ENCODE measurements at regions not wholly inside any gene's neighbourhood (a gene's known extent, or its start where the extent isn't known, plus 50 kb on each side); places are given as distances from the start of the nearest gene placed in this dataset.

DNA sequence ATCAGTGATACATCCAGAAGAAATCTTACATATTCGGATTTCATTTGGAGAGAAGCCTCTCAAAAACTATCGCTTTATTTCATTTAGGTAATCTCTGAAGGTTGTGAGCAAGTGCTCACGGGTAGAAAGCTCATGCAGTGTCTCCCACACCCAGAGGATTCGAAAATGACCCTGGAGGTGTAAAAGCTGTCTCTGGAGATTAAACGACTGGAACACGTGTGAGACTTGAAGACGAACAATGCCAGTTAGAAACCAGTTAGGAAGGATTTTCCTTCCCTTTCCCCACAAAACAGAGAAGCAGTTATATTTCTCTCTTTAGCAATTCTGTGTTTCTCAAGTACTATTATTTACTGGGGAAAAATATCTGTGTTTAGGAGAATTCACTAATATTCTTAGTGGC lies 92.5 kb upstream of the CD55 start:
- H3K4me3 ChIP-seq (ENCODE audit: low read length) = no peak overlapping the region
- no peak for DNase-seq (ENCODE audit: low read depth)
- TF ChIP-seq CTCF (IDR thresholded peaks at IDR 0.05; ENCODE audit: insufficient read depth, low read depth, low read length, missing control alignments) = no peak

DNA sequence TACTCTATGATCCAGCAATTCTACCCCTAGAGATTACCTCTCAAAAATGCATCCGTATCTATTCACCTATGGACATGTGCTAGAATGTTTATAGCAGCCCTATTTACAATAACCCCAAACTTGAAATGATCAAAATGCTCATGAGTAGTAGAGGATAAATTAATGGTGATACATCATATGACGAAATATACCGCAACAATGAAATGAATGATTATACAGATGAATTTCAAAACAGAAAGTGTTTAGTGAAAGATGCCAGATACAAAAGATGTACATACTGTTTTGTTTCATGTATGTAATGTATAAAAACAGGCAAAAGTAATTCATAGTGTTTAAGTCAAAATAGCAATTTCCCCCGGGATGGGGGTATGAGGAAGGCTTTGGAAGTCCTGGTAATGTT lies 91.0 kb upstream of the CD55 start:
- H3K4me3 ChIP-seq (ENCODE audit: low read length) = no peak overlapping the region
- no peak for TF ChIP-seq CTCF (IDR thresholded peaks at IDR 0.05; ENCODE audit: insufficient read depth, low read depth, low read length, missing control alignments)
- DNase-seq (ENCODE audit: low read depth) = no peak

DNA sequence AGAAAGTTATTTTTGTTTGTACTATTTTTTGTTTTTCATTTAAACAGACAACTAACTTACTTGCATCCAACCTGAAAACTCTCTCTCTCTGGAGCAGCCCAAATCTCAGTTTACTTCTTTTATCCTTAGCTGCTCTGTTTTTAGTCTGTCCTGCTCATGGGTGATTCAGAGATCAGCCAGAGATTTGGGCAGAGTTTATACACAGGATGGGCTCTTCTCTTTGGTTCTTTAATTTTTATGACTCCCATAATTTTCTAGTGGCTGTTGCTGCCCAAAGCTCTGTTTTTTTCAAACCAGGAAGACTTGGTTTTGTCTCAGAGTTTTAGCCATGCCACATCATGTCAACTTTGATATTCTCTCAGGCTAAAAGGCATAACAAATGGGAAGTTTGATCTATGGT lies 86.8 kb upstream of the CD55 start:
- no peak overlapping the region for H3K4me3 ChIP-seq (ENCODE audit: low read length)
- DNase-seq (ENCODE audit: low read depth) = no peak
- no peak for TF ChIP-seq CTCF (IDR thresholded peaks at IDR 0.05; ENCODE audit: insufficient read depth, low read depth, low read length, missing control alignments)

DNA sequence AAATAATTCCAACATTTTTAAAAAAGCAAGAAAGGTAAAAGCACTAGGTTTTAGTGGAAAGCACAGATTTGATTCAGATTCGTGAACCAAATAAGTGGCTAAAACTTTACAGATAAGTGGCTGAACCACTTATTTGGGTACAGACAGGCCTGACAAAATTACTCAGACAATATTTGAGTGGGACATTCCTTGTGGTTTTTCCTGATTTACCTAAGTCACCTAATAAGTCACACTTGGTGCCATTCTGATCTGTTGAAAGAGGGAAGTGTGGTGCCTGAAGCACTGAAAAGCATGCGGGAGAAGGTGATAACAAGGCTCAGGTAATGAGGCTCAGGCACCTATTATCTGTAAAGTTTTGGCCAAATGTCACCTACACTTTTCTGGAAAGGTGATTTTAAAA lies 81.6 kb upstream of the CD55 start:
- DNase-seq (ENCODE audit: low read depth) = no peak
- no peak overlapping the region for H3K4me3 ChIP-seq (ENCODE audit: low read length)
- no peak for TF ChIP-seq CTCF (IDR thresholded peaks at IDR 0.05; ENCODE audit: insufficient read depth, low read depth, low read length, missing control alignments)

GRCh38 chr1:207240325-207241101 lies 81.0 kb upstream of the CD55 start:
- TF ChIP-seq CTCF (IDR thresholded peaks at IDR 0.05; ENCODE audit: insufficient read depth, low read depth, low read length, missing control alignments) = no peak
- H3K4me3 ChIP-seq (ENCODE audit: low read length) = no peak overlapping the region
- DNase-seq (ENCODE audit: low read depth) = peak; percentile 99

DNA sequence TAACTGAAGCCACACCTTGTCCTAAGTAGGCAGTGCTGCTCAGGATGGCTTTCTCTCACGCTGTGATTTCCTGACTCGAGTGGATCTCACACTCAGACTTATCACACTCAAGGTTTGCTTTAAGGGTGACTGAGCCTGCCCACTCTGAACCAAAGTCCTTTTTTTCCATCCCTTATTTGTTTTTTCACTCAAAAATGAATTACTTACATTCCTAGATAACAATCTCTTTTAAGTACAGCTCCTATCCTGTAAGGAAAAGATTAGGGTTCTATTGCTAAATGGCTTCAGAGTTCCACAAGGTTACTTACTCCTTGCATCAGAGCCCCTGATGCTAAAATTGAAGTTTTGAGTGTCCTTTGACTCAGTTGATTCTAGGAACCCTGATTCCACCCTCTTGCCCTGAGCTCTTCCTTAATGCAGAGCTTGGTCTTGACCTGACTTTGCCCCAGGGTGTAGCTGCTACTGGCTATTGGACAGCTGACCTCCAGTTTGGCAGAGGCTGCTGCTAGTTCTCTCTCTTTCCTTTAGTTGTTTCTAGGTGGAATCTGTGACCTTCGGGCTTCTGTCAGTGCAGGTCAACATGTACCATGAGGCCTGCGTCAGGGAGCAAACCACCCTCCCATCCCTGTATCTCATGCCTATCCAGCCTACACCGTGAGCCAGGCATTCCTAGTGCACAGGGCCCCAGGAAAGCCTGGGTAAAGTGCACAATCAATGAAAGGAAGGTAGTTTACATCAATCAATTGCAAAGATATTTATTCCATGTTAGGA lies 80.1 kb upstream of the CD55 start:
- no peak for TF ChIP-seq CTCF (IDR thresholded peaks at IDR 0.05; ENCODE audit: insufficient read depth, low read depth, low read length, missing control alignments)
- no peak overlapping the region for H3K4me3 ChIP-seq (ENCODE audit: low read length)
- no peak for DNase-seq (ENCODE audit: low read depth)
